ENCODE measurements at regions not wholly inside any gene's neighbourhood (a gene's known extent, or its start where the extent isn't known, plus 50 kb on each side); places are given as distances from the start of the nearest gene placed in this dataset.

DNA sequence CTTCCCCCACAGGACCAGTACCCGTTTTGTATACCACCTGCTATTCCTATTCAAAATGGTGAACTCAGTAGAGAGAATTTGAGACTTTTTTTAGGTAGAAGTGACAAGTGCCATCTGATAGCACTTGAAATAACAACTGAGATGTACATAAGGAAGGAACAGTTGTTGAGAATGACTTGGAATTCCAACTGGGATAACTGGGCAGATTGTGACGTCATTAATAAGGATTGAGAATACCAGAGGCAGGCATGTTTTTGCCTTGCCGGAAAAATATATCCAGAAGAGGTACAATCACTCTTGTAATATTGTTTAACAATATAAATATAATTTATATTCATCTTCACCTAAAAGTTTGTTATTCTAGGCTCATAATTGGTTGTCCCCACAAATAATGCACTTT is 454.1 kb upstream of the RGMA start:
- TF ChIP-seq, protein P1, sequence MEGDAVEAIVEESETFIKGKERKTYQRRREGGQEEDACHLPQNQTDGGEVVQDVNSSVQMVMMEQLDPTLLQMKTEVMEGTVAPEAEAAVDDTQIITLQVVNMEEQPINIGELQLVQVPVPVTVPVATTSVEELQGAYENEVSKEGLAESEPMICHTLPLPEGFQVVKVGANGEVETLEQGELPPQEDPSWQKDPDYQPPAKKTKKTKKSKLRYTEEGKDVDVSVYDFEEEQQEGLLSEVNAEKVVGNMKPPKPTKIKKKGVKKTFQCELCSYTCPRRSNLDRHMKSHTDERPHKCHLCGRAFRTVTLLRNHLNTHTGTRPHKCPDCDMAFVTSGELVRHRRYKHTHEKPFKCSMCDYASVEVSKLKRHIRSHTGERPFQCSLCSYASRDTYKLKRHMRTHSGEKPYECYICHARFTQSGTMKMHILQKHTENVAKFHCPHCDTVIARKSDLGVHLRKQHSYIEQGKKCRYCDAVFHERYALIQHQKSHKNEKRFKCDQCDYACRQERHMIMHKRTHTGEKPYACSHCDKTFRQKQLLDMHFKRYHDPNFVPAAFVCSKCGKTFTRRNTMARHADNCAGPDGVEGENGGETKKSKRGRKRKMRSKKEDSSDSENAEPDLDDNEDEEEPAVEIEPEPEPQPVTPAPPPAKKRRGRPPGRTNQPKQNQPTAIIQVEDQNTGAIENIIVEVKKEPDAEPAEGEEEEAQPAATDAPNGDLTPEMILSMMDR (IDR thresholded peaks at IDR 0.05) = no peak
- TF ChIP-seq POLR2A (IDR thresholded peaks at IDR 0.05) = no peak

Data from testis (tissue), 2 donors.